ENCODE measurements at regions not wholly inside any gene's neighbourhood (a gene's known extent, or its start where the extent isn't known, plus 50 kb on each side); places are given as distances from the start of the nearest gene placed in this dataset.

- TF ChIP-seq TAF1 (IDR thresholded peaks at IDR 0.05; ENCODE audit: borderline replicate concordance, low read depth, low read length) (no peak), POLR2AphosphoS5 (IDR thresholded peaks at IDR 0.05; ENCODE audit: low read depth, low read length) (no peak), GATA2 (CRISPR knock-in tag; IDR thresholded peaks at IDR 0.05) (no peak), YY1 (IDR thresholded peaks at IDR 0.05; ENCODE audit: low read depth) (no peak), FOXJ3 (CRISPR knock-in tag; IDR thresholded peaks at IDR 0.05) (no peak), JUND (IDR thresholded peaks at IDR 0.05) (no peak)
- TF ChIP-seq, protein P1, sequence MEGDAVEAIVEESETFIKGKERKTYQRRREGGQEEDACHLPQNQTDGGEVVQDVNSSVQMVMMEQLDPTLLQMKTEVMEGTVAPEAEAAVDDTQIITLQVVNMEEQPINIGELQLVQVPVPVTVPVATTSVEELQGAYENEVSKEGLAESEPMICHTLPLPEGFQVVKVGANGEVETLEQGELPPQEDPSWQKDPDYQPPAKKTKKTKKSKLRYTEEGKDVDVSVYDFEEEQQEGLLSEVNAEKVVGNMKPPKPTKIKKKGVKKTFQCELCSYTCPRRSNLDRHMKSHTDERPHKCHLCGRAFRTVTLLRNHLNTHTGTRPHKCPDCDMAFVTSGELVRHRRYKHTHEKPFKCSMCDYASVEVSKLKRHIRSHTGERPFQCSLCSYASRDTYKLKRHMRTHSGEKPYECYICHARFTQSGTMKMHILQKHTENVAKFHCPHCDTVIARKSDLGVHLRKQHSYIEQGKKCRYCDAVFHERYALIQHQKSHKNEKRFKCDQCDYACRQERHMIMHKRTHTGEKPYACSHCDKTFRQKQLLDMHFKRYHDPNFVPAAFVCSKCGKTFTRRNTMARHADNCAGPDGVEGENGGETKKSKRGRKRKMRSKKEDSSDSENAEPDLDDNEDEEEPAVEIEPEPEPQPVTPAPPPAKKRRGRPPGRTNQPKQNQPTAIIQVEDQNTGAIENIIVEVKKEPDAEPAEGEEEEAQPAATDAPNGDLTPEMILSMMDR (IDR thresholded peaks at IDR 0.05), result no peak
- TF ChIP-seq, protein P2, sequence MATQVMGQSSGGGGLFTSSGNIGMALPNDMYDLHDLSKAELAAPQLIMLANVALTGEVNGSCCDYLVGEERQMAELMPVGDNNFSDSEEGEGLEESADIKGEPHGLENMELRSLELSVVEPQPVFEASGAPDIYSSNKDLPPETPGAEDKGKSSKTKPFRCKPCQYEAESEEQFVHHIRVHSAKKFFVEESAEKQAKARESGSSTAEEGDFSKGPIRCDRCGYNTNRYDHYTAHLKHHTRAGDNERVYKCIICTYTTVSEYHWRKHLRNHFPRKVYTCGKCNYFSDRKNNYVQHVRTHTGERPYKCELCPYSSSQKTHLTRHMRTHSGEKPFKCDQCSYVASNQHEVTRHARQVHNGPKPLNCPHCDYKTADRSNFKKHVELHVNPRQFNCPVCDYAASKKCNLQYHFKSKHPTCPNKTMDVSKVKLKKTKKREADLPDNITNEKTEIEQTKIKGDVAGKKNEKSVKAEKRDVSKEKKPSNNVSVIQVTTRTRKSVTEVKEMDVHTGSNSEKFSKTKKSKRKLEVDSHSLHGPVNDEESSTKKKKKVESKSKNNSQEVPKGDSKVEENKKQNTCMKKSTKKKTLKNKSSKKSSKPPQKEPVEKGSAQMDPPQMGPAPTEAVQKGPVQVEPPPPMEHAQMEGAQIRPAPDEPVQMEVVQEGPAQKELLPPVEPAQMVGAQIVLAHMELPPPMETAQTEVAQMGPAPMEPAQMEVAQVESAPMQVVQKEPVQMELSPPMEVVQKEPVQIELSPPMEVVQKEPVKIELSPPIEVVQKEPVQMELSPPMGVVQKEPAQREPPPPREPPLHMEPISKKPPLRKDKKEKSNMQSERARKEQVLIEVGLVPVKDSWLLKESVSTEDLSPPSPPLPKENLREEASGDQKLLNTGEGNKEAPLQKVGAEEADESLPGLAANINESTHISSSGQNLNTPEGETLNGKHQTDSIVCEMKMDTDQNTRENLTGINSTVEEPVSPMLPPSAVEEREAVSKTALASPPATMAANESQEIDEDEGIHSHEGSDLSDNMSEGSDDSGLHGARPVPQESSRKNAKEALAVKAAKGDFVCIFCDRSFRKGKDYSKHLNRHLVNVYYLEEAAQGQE (IDR thresholded peaks at IDR 0.05; ENCODE audit: low read depth, low read length), result no peak
- TF ChIP-seq, protein P3, sequence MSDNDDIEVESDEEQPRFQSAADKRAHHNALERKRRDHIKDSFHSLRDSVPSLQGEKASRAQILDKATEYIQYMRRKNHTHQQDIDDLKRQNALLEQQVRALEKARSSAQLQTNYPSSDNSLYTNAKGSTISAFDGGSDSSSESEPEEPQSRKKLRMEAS (IDR thresholded peaks at IDR 0.05; ENCODE audit: low read depth), result no peak
Observed at GRCh38 chr2:49278141-49278540, 123.8 kb upstream of the FSHR start.

Data from SK-N-SH (cell line).